ENCODE measurements at regions not wholly inside any gene's neighbourhood (a gene's known extent, or its start where the extent isn't known, plus 50 kb on each side); places are given as distances from the start of the nearest gene placed in this dataset.

DNA sequence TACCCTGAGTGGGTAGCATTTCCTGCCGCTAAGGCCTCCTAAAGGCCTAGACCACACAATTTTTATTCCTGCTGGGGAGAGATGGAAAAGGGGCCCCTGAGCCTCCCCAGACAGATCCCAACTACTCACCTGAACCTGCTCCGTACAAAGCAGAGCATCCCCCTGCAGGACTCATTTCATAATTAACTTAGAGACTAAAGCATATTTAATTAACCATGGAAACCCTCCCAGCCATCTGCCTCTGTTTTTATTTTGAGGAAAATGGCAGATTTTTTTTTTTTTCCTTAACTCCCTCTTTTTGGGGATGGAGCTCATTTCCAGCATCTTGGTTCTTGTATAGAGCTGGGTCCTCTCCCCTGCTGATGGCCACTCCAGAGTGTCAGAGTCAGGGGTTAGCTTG lies 96.5 kb upstream of the CRHR1 start:
- DNase-seq (ENCODE audit: low spot score) = no peak

DNA sequence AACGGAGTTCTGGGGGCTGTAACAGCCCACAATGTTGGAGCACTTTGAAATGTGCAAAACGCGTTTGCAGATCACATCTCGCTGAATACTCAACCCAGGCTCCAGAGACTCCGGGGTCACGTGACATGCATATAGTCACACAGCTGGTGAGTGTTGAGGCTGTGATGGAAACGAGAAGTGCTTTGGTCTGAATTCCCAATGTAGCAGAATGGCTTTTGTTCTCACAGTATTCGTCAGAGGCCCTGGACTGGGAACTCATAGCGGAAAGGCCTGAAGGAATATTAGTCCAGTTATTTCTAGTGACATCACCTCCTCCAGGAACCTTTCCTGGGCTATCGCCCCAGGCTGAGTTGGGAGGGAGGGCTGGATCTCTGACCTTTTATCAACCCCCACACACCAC lies 95.8 kb upstream of the CRHR1 start:
- no peak for DNase-seq (ENCODE audit: low spot score)

DNA sequence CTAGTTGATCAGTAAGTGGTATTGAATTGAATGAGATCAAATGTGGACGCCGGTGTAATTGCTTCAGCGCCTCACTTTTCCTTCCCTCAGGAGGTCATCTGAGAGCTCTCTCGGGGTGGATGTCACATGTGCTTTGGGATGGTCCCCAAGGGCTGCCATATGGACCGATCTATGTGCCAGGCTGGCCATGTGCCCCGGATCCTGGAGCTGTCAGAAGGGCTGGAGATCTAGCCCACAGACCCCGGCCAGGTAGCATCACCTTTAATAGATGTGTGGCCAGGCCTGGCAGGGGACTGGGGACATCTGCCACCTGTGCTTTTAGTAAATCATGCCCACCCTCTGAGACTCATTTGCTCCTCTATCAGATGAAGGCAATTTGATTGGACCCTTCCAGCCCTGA lies 95.3 kb upstream of the CRHR1 start:
- DNase-seq (ENCODE audit: low spot score) = no peak

DNA sequence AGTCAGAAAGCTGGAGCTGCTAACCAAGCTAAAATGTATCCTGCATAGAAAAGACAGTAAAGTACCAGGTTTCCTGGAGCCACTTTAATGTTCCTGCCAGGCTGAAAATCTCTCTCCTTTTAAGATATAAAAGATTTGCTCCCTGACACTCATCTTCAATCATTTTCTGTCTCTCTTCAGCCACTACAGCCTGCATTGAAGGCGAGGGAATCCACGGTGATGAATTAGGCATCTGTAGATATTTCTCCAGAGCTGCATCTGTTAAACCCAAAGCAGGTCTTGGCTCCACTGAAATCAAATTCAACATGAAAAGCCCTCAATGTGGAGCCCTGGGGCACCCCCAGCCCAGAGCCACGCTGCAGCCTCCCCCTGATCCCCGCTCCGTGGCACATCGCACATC lies 94.7 kb upstream of the CRHR1 start:
- no peak for DNase-seq (ENCODE audit: low spot score)

DNA sequence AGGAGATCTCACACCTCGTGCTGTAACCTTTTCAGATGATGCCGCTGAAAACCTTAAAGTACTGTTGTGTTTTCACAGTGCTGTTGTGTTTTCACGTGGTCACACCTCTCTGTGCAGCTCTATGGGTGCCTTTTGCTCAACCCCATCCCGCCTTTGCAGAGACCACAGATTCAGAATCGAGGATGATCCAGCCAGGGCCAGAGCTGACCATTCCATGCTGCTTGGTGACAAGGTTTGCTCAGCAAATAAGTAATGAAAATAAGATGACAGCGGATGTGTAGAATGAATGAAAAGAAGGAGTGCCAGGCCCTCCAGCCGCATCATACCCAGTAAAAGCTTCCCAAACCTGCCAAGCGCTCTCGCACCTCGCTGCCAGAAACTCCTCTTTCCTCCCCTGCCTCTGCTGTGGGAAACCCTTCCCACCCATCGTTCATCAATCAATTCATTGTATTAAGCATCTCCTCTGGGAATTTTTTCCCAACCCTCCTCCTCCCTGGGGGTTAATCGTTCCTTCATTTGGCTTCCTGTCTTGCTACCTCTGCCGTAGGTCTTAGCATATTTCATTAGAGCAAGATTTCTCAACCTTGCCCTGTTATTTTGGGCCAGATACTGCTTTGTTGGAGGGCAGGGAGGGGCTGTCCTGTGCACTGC lies 93.4 kb upstream of the CRHR1 start:
- DNase-seq (ENCODE audit: low spot score) = no peak

DNA sequence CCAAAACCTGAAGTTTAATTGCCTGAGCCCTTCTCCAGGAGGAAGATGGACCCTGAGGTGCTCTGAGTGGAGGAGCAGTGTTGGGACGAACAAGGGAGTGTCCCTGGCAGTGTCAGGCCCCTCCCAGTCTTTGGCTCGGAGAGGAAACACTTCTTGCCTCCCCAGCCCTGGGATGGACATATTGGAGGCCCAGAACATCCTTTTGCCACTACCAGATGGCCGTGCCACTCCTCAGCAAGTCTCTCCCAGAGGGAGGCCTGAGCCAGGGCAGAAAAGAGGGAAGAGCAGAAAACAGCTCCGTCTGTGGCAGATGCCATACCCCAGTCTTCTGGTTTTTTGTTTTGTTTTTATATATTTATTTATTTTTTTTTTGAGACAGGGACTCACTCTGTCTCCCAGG lies 91.5 kb upstream of the CRHR1 start:
- no peak for DNase-seq (ENCODE audit: low spot score)

DNA sequence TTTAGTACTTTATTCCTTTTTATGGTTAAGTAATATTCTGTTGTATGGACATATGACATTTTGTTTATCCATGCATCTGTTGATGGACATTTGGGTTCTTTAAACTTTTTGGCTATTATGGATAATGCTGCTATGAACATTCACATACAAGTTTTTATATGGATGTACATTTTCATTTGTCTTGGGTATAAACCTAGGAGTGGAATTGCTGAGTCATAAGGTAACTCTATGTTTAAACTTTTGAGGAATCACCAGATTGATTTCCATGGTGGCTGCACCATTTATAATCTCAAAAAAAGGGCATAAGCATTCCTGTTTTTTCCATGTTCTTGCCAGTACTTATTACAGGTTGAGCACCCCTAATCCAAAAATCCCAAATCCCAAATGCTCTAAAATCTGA lies 90.3 kb upstream of the CRHR1 start:
- DNase-seq (ENCODE audit: low spot score) = no peak

DNA sequence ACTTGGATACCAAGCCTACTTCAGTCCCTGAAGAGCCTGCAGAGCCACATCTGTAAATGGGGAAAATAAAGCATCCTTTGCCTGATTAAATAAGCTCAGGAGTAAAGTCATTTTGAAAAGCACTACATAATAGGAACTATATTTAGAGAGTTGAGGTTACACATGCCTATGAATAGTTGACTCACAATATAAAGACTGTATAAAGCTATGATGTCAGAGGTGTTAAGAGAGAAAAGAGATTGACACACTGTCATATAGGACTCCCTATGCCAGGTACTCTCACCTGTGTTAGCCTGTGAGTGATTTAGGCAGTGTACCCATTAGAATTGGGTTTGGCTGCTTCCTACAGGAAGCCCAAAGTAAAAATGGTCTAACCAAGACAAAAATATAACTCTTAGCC lies 87.7 kb upstream of the CRHR1 start:
- no peak for DNase-seq (ENCODE audit: low spot score)

DNA sequence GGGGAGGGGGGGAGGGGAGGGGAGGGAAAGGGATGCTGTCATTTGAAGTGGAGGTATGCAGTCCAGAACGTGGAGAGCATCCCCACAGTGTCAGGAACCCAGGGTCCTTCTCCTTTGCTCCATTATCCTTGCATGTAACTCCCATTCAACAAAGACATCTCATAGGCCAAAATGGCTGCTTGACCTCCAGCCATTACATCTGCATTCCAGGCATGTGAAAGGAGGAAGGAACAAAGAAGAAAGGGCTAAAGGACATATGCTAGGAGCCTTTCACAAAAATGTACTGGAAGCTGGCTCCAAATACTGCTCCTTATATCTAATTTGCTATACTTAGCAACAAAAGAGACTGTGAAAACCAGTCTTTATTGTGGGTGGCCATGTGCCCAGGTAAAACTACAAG lies 87.0 kb upstream of the CRHR1 start:
- no peak for DNase-seq (ENCODE audit: low spot score)

DNA sequence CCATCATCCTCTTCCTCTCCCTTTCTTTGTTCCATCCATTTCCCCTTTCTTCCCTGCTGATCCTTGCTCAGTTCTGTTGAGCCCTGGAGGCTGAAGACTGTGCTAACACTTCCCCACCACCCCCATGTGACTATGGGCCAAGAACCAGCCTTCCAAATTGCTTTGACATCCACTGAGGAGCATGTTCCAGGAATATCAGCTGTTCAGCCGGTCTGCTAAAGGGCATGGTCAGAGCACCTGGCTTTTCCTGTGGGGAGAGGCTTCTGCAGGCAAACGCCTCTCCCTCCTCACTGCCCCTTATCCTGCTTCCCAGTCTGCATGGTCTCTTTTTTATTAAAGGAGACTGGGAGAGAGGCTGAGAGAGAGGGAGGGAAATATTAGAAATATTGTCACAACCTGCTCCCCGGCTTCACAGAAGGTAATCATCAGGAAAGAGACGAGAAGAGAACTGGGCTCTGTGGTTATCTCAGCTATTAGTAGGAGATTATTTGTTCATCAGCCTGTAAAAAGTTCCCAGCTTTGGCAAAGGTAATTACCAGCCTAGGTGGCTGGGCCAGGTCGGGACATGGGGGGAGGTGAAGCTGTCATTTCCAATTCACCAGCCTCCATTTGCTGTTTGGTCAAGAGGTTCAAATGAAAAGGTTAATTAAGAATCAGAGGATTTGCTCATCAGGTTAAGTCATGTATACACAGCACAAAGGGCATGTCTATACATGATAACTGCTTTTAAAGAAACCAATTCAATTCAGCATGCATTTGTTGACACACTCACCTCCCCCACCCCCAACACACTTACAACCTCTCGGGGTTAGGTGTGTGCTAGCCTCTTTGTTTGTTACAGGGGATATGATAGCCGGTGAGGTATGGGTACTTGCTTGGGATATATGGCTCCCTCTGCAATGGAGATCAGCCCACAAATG lies 83.7 kb upstream of the CRHR1 start:
- no peak for DNase-seq (ENCODE audit: low spot score)

DNA sequence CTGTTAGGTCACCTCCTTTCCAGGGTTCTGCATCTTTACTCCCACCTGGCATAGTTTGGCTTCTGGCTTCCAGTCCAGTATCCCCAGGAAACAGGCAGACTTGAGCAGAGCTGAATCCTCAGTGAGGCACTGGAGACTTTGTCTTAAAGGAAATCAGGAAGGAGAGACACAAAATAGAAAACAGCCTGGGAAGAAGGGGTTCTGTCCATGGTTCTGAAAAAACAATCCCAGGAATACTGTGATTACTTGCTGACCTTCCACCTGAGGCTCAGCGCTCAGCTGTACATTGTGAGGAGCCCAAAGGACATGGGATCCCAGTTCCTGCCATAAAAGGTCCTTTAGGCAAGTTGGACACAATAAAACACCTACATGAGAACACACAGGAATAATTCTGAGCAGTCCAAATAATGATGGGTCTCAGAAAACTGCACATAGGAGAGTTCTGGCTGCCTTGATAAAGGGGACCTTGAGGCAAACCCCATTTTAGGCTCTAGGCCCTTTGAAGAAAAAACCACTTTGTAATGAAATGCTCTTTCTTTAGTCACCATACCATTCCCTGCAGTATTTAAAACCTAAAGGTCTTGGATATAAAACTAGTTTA lies 81.4 kb upstream of the CRHR1 start:
- DNase-seq (ENCODE audit: low spot score) = no peak

DNA sequence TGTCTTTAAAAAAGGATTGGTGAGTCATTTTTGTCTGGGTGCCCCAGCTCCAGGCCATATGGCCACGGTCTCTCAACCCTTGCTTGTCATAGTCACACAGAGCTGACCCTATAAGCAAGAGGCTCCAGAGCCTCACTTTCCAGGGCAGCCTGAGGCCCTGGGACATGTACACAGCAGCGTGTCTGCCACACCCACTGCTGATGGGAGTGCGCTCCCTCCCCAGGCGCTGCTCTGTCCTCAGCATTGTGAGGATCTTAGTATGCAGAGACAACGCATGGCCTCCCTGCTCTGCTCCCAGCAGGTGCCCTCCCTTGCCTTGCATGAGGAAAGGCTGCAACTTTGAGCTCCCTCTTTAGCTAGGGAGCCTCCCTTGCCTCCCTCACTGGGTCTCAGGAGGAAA lies 80.8 kb upstream of the CRHR1 start:
- DNase-seq (ENCODE audit: low spot score) = no peak

DNA sequence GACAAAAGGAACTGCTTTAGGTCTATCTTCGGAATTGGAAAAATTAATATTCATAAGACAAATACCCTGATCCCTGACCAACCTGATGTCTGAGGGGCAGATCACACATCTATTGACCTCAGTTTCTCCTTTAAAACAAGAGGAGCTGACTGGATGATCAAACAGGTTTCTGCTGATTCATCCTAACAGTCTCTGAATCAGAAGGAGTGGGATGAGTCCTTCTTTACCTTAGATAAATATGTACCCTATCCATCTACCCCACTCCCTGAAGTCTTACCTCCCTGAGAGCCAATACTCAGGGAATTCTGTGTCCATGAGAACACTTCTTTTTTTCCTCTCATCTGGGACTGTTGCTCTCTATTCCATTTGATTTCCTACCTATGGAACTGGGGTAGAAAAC lies 80.3 kb upstream of the CRHR1 start:
- no peak for DNase-seq (ENCODE audit: low spot score)

DNA sequence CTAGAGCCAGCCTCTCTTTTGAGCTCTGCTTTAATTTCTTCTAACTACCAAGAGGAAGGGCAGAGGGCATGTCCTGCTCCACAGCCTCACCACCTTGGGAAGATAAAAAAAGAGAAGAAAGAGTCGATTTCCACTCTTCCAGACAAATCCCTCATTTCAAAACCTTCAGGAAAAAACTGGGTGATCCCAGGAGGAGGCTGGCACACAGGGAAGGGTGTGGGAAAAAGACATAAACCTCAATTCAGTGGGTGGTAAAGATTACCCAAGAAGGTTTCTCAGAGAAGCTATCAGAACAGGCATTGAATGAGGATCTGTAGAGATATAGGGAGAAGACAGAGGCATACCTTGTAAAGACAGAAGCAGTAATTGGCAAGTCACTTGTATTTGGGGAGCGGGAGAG lies 79.9 kb upstream of the CRHR1 start:
- no peak for DNase-seq (ENCODE audit: low spot score)

DNA sequence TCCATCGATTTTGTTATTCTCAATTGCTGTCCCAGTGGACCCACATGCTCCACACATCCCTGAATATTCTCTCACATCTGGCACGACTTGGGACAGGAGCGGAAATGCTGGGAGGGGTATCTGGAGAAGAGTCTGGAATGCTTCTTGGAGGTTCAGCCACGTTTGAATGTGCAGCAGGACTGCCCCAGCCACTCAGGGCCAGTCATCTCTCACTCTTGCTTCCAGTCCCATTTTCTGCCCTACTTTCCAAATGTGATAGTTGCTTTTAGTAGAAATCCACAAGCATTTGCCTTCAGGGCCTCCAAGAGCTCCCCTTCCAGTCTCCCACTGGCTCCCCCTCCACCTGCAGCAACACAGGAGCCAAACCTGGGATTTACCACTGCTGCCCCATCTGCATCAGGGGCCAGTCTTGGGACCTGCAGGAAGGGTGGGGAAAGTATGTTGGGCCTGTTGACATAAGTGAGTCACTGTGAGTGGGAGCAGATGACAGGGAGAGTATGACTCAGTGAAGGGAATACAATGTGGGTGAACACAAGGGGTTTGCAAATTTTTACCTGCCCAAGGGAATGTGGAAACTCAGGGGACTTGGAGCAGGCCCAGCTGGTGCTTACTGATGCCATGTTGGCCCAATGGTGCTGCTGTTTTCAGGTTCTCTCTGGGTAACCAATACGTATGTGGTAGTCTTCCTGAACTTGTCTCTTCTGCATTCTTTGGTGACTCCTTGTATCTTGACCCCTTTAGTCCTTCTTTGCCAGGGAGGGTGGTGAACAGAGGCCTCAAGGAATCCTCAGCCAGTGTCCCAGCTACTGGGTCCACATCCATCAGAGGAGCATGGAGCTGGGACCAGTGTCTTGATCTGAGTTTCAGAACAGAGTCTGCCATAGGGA lies 78.8 kb upstream of the CRHR1 start:
- DNase-seq (ENCODE audit: low spot score) = no peak

DNA sequence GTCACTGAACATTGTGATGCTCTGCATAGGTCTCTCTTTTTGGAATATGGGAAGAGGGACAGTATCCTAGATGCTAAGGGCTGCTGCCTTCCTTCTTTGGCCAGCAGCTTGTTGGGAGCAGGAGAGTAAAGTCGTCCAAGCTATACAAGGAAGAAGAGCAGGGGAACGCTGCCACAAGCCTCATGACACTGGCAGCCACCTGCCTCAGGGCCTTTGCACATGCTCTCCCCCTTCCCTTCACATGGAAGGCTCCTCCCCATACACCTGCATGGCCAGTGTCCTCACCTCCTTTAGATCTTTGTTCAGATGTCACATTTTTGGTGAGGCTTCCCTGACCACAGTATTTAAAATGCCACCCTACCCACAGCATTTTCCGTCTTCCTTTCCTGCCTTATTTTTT lies 78.1 kb upstream of the CRHR1 start:
- no peak for DNase-seq (ENCODE audit: low spot score)

DNA sequence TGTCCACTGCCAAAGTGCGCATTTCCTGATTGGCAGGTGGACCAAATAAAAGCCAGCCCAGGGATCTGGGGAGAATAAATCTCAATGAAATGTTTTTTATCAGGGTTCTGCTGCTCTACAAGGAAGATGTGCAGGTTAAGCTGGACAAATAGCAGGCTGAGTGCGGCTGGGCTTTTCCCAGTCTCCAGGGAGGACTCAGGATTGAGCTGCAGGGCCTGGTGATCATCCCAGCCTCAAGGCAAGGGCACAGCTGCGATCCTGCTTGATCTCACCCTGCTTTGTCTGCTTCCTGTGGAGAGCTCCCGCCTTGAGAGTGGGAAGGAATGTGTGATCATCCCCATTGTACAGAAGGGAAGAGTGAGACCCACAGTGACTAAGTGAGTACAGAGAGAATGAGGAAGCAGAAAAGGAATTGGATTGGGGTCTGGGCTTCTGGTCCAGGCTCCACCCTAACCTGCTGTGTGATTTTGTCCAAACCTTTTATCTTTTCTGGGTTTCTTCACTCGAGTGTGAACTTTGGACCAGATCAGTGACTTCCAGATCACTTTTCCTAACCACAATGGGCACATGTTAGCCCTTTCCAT lies 75.3 kb upstream of the CRHR1 start:
- no peak for DNase-seq (ENCODE audit: low spot score)

DNA sequence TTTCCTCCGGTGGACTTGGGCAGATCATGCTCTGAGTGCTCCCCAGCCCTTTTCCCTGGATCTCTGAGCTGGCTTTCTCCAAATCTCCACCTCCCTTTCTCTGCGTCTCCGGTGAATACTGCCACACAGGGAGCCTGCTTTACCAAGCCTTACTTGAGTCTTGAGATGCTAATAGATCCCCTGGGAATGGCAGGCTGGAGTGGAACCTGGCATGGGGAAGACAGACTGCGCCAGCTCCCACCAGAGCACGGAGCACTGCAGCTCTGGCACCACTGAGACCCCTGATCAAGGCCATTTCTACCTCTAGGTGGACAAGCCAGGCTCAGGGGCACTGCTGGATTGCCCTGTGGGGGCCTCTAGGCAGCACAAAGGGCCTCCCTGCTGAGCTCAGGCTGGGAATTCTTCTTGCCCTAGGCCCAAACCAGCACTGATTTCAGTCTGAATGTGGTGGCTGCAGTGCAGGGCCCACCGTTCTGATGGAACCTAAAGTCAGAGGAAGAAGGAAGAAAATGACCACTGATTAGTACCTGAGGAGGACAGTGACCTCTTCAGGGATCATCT lies 74.3 kb upstream of the CRHR1 start:
- DNase-seq (ENCODE audit: low spot score) = no peak

DNA sequence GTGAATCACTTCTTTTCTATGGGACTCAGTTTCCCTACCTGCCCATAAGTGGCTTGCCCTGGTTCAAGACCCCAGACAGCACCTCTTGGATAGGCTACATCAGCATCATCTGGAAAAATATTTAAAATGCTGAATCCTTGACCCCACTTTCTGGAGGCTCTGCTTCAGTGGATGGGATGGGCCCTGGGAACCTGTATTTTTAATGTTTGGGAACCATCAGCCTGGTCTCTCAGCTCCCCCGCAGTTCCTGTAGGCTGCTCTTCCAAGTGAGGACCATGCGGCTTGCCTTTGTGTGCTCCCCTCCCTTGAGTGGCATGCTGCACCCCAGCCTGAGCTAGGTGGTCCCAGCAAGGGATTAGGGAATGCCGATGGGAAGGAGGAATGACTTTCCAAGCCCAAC lies 68.3 kb upstream of the CRHR1 start:
- DNase-seq (ENCODE audit: low spot score) = no peak

DNA sequence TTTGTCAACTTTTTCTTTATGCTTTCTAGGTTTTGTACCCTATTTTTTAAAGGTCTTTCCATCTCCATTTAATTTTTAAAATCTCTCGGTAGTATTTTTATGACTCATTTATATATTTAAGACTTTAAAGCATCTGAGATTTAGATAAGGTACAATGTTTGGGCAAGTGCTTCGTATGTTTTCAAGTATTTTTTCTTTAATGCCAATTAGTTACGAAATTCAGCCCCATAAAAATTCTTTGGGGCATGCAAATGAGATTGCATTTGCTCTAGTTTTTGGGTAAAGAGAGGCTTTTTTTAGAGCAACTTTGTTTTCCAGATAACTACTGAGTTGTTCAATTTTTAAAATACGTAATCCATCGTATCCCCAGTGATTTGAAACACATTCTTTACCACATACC lies 65.3 kb upstream of the CRHR1 start:
- no peak for DNase-seq (ENCODE audit: low spot score)

DNA sequence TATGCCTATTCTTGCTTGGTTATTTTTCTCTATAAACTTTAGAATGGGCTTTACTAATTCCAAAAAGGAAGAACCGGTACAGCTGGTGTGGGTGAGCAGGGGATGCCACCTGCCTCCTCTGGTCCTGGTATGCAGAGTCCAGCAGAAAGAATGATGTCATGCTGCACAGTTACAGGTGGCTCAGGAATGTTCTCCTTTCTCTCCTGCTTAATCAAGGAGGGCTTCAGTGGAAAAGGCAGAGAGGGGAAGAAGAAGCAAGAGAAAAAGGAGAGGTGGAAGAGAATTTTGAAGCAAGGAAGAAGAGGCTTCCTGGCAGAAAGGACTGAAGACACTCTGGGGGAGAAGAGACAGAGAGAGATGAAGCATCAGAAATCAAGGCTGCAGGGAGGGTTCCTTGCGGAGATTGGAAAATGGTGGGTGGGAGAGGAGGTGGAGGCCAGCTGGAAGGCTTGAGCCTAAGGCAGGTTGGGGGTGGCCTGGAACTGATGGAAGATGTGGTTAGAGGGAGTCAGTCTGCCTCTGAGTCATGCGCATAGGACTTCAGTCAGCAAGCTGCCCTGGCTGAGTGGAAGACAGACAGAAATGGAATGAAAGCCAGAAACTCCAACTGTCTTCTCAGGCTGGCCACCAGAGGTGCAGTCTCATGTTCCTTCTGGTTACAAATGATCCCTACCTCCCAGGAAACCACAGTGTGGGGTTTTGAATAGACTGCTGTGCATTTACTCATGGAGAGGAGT lies 64.6 kb upstream of the CRHR1 start:
- peak; percentile 15 for DNase-seq (ENCODE audit: low spot score)
